VCaP (cell line): ENCODE measurements at regions not wholly inside any gene's neighbourhood (a gene's known extent, or its start where the extent isn't known, plus 50 kb on each side); places are given as distances from the start of the nearest gene placed in this dataset.

ENCODE experiments used
- H3K27ac ChIP-seq: fragments of 450-650 bp; 2 replicates; pipeline ENCODE4 v1.5.1; 2017
- CTCF ChIP-seq: fragments of 450-650 bp; conservative IDR thresholded peaks from 2 replicates; pipeline ENCODE4 v1.5.1; 2017; ENCODE audit warnings: mild to moderate bottlenecking, moderate library complexity

GRCh38 chr1:164343189-164343588 is 215.8 kb upstream of the PBX1 start:
- no peak overlapping the region for H3K27ac ChIP-seq

GRCh38 chr1:164347980-164348379 is 211.0 kb upstream of the PBX1 start:
- H3K27ac ChIP-seq = no peak overlapping the region
- no peak for TF ChIP-seq CTCF

More at GRCh38 chr1:164343189-164343588, 215.8 kb upstream of the PBX1 start:
- no peak for TF ChIP-seq CTCF

- no peak for TF ChIP-seq CTCF
- no peak overlapping the region for H3K27ac ChIP-seq
These were observed 202.5 kb upstream of the PBX1 start for GRCh38 chr1:164356511-164356910.

- no peak for TF ChIP-seq CTCF
These were observed 198.7 kb upstream of the PBX1 start for GRCh38 chr1:164360265-164360664.

GRCh38 chr1:164361927-164362326 is 197.1 kb upstream of the PBX1 start:
- TF ChIP-seq CTCF = no peak
- H3K27ac ChIP-seq = no peak overlapping the region

More at GRCh38 chr1:164360265-164360664, 198.7 kb upstream of the PBX1 start:
- no peak overlapping the region for H3K27ac ChIP-seq

- no peak for TF ChIP-seq CTCF
- H3K27ac ChIP-seq = no peak overlapping the region
These were observed 195.0 kb upstream of the PBX1 start for GRCh38 chr1:164363980-164364379.

GRCh38 chr1:164366014-164366413 is 193.0 kb upstream of the PBX1 start:
- TF ChIP-seq CTCF = no peak
- no peak overlapping the region for H3K27ac ChIP-seq
